Retinal pigment epithelial cell (primary cell): ENCODE measurements at regions not wholly inside any gene's neighbourhood (a gene's known extent, or its start where the extent isn't known, plus 50 kb on each side); places are given as distances from the start of the nearest gene placed in this dataset.

ENCODE experiments used
- DNase-seq: peaks from one replicate; pipeline ENCODE4 v3.0.0-alpha.2; 2010; ENCODE audit warnings: low read depth
- H3K4me3 ChIP-seq: 2 replicates; pipeline ENCODE4 v1.5.1; 2011; ENCODE audit warnings: mild to moderate bottlenecking, low read length, control low read depth, moderate library complexity
- CTCF ChIP-seq: conservative IDR thresholded peaks from 2 replicates; pipeline ENCODE4 v1.5.1; 2011; ENCODE audit warnings: low read depth, low read length, control low read depth, inconsistent platforms

- no peak overlapping the region for H3K4me3 ChIP-seq
- TF ChIP-seq CTCF: no peak
- DNase-seq: no peak
Observed at GRCh38 chr5:138659561-138659960, 84.4 kb upstream of the HSPA9 start.

- H3K4me3 ChIP-seq: no peak overlapping the region
- no peak for TF ChIP-seq CTCF
- no peak for DNase-seq
Observed at GRCh38 chr5:138659121-138659520, 83.9 kb upstream of the HSPA9 start.

GRCh38 chr5:138658676-138659075 lies 83.5 kb upstream of the HSPA9 start:
- TF ChIP-seq CTCF: no peak
- no peak for DNase-seq
- no peak overlapping the region for H3K4me3 ChIP-seq

GRCh38 chr5:138657360-138657759 lies 82.2 kb upstream of the HSPA9 start:
- DNase-seq: no peak
- H3K4me3 ChIP-seq: no peak overlapping the region
- TF ChIP-seq CTCF: no peak

GRCh38 chr5:138656916-138657315 lies 81.7 kb upstream of the HSPA9 start:
- no peak overlapping the region for H3K4me3 ChIP-seq
- no peak for TF ChIP-seq CTCF
- no peak for DNase-seq

- no peak for TF ChIP-seq CTCF
Observed at GRCh38 chr5:138655530-138656190, 80.5 kb upstream of the HSPA9 start.

GRCh38 chr5:138654281-138654867 lies 79.2 kb upstream of the HSPA9 start:
- H3K4me3 ChIP-seq: no peak overlapping the region
- DNase-seq: no peak
- TF ChIP-seq CTCF: no peak

More at GRCh38 chr5:138655530-138656190, 80.5 kb upstream of the HSPA9 start:
- no peak overlapping the region for H3K4me3 ChIP-seq
- no peak for DNase-seq
